ENCODE measurements at regions not wholly inside any gene's neighbourhood (a gene's known extent, or its start where the extent isn't known, plus 50 kb on each side); places are given as distances from the start of the nearest gene placed in this dataset.
"Not testable (repeated sequence)": the region's sequence is repeated elsewhere in the genome, so short reads cannot be mapped to it uniquely, and the experiment has no call there.

- no peak for DNase-seq
These were observed 836.7 kb upstream of the EPHA5 start for GRCh38 chr4:66506985-66507384.

DNA sequence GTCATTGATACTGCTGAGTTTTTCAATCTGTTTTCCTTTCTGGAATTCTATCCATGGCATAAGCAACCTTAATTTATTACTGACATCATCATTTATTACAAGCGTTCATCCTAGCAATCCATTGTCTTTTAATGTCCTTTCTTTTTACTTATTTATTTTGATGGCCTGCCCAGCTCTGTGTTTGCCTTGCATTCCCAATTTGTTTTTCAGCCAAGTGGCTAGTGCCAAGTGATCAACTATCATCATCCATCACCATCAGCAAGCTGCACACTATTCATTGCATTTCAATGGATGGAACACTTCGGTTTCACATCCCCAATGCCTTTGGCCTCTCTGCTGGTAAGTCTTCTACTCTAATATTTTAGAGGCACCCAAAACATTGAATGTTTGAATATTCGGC lies 831.7 kb upstream of the EPHA5 start:
- DNase-seq, result no peak

GRCh38 chr4:66490729-66491128 lies 820.4 kb upstream of the EPHA5 start:
- DNase-seq, result no peak

- no peak for DNase-seq
These were observed 819.6 kb upstream of the EPHA5 start for GRCh38 chr4:66489783-66490452.

DNA sequence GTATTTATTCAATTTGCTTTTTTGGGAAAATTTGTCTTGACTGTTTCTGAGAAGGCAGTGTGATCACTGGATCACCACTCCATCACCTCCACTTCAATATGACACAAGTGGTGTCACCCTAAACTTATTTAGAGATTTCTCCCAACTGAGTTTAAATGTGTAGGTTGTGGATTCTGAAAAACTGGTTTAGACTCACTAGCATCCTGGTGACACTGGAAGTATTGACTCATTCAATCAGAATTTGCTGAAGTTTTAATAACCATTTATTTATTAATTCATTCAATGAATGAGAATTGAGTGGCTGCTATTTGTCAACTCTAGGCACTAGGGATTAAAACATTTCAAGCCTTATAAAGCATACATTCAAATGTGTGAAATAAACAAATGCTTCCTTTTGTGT lies 819.1 kb upstream of the EPHA5 start:
- no peak for DNase-seq

DNA sequence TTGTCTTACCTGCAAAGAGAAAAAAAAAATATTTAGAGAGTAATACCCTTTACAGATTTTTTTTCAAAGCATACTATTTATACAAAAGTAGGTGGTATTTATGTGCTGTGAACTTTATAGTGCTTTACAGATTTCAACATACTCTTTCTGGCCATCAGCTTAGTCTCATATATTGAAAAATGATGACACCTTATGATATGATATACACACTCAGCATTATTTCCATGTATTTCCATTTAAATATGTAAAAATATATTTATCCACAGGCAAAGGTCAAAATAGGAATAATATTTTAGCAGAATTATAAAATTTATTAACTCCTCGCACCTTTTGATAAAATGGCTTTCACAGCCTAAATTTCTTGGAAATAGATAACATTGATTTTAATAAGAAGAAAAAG lies 815.8 kb upstream of the EPHA5 start:
- DNase-seq, result no peak

GRCh38 chr4:66482186-66482585 lies 811.9 kb upstream of the EPHA5 start:
- DNase-seq, result no peak

DNA sequence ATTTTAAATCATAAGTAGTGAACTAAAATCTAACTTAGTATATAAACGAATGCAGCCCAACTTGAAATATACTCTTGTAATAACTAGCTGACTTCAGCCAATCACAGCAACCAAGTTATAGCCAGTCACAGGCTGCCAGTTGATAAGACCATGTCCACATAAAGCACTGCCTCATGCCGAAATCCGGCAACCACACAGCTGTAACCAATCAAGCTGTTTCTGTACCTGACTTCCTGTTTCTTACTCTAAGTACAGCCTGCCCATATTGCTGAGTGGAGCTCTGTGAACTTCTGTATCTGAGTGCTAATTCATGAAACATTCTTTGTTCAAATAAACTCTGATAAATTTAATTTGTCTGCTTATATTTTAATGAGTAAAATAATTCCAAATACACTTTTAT lies 805.3 kb upstream of the EPHA5 start:
- DNase-seq, result no peak

DNA sequence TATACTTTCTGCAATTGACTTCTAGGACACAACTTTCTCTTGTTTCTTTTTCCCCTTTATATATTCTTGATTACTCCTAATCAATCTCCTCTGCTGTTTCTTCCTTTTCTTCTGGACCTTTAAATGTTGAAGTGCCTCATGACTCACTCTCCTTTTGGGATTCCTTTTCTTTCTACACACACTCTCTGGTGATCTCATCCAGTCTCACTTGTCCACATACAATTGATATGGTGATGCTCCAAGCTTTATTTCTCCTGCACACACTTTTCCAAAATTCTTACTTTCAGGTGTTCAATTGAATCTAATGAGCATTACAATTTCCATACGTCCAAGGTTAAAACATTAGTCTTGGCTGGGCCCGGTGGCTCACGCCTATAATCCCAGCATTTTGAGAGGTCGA lies 794.8 kb upstream of the EPHA5 start:
- DNase-seq, result no peak

DNA sequence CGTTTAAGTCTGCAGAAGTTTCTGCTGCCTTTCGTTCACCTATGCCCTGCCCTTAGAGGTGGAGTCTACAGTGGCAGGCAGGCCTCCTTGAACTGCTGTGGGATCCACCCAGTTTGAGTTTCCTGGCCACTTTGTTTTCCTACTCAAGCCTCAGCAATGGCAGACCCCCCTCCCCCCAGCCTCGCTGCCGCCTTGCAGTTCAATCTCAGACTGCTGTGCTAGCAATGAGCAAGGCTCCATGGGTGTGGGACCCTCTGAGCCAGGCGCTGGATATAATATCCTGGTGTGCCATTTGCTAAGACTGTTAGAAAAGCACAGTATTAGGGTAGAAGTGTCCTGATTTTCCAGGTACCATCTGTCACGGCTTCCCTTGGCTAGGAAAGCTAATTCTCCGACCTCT lies 792.6 kb upstream of the EPHA5 start:
- DNase-seq, result not testable (repeated sequence)

DNA sequence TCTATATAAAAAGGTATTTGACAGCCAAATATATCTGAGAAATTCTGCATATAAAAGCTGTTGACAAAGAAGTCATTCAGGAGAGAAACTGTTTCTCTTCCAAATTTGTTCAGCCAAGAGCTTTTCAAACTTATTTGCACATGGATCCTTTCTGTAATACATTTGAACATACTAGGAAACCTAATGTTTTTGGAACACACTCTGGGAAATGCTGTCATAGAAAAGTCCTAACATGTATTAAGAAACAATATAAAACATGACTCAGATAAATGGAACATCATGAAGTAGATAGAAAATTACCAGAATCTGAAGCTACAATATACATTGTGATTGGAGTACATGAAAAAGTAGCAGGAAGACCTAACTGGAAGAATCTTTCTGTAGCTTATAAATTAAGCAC lies 781.5 kb upstream of the EPHA5 start:
- DNase-seq, result no peak

DNA sequence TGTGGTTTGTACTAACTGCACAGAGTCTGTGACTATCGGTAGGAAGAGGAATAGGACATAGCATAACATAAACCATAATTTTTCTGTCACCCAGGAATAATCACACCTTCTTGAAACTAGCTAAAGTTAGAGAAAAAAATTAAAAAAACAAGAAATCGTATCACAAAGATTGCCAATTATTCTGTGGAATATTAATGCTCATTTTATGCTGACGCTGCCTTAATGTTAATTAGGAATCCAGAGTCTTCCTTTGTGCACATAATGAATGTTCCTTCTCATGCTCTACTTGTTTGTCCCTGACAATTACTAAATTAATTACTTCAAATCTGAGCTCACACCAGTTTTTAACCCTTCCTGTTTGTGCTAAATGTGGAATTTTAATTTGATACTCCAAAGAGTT lies 772.7 kb upstream of the EPHA5 start:
- DNase-seq, result no peak

GRCh38 chr4:66439508-66439907 lies 769.2 kb upstream of the EPHA5 start:
- DNase-seq, result no peak

DNA sequence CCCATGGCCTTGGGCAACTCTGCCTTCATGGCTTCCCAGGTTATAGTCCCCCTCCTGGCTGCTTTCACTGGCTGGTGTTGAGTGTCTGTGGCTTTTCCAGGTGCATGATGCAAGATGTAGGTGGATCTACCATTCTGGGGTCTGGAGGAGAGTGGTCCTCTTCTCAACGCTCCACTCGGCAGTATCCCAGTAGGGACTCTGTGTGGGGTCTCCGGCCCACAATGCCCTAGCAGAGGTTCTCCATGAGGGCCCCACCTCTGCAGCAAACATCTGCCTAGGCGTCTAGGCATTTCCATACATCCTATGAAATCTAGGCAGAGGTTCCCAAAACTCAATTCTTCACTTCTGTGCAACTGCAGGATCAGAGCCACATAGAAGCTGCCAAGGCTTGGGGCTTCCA lies 763.4 kb upstream of the EPHA5 start:
- no peak for DNase-seq

DNA sequence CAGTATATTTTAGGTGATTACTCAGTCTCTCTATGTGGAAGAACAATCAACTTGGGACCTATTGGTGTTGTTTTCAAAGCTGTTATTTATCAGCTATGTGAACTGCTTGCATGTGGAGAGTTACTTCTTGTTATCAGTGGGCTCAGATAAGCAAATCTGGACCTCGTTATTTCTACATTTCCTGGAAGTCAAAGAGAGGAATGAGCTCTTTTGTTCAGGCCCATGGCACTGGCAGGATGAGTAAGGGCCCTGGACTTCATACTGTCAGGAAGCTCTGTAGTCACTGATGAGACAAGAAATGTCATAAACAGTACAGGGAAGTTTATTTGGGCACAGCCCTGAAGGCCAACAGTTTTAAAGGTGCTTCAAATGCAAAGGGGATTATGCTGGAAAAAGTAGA lies 760.6 kb upstream of the EPHA5 start:
- no peak for DNase-seq

DNA sequence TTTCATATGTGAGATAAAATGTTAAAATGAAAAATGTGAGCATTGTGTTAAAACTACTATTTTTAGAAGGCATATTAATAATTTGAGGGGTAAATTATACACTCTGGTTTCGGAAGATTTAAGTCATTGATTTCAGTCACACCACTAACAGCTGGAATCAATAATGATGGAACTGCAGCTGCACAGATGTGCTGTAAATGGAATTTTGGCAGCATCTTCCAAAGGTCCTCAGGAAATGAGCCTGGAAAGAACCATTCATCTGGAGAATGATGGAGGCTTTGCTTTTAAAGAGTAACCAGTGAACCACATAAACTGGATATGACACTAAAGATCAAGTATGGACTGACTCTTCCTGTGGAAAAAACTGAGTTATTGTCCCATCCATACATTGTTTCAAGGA lies 759.0 kb upstream of the EPHA5 start:
- DNase-seq, result no peak

GRCh38 chr4:66416425-66416824 lies 746.1 kb upstream of the EPHA5 start:
- DNase-seq, result no peak

DNA sequence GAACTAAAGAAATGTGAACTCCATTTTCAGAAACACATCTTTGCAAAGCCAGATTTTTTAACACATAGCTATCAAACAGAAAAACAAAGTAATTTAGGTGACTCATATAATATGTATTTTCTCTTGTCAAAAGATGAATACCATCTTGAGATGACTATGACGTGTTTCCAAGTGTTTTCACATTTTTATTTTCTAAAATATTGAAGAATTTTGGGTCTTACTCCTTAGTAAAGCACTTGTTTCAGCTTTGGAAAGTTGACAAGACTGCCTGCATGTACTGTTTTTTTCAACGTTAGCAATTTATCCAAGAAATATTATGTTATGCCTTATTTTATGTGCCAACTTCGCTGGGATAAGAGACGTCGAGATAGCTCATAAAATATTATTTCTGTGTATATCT lies 733.9 kb upstream of the EPHA5 start:
- DNase-seq, result no peak

DNA sequence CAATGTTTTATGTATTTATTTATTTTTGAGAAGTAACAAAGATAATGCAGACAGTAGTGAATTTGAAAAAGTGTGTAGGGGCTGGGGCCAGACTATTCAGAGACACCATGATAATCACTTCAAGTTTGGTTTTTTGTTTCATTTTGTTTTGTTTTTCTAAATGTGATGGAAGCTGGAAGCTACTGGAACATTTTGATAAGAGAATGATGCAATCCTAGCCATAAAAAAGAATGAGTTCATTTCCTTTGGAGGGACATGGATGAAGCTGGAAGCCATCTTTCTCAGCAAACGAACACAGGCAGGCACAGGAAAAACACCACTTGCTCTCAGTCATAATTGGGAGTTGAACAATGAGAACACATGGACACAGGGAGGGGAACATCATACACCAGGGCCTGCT lies 706.6 kb upstream of the EPHA5 start:
- DNase-seq, result no peak

GRCh38 chr4:66376396-66376795 lies 706.1 kb upstream of the EPHA5 start:
- DNase-seq, result no peak

DNA sequence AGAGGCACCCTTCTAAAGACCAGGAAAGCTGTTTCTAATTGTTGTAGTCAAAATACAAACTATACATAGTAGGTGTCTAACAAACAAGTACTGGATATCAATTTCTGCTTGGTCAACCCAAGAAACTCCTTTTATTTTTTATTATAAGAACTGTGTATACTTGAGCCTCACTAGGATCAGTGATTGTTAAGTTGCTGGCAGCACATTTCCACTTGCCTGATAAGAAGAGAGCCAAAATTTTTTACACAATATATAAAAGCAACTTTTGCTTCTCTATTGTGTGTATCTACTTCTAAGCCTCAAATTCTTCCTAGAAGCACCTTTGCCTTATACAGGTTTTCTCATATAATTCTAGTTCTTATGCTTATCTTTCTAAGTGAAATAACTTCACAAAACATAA lies 703.0 kb upstream of the EPHA5 start:
- no peak for DNase-seq

- DNase-seq, result no peak
These were observed 702.4 kb upstream of the EPHA5 start for GRCh38 chr4:66372706-66373105.

DNA sequence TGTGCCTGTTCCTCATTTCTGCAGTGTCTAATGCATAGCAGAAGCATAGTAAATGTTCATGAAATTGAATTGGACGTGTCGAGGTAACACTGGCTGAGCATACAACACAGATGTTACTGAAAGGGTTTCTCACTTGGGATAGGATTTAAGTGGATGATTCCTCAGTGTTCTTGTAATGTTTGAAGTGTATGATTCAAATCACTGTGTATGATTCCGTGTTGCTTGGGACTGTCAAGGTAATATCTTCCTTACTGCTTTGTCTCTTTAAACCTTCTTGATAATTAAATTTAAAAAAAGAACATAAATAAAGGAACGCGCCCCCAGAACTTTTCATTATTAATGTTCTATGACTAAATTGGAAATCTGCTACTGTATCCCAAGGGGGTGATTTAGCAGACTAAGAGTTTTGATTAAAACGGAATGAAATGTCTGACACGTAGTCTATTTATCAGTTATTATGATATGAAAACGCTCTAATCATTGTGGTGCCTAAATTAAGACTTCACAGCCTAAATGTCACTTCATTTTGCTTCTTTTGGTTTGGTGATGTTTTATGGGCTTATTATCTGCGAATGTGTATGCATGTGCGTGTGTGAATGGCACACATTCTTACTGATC lies 696.9 kb upstream of the EPHA5 start:
- DNase-seq, result no peak

- not testable (repeated sequence) for DNase-seq
These were observed 690.1 kb upstream of the EPHA5 start for GRCh38 chr4:66360395-66360794.

- DNase-seq, result no peak
These were observed 687.0 kb upstream of the EPHA5 start for GRCh38 chr4:66357316-66357715.

All from CD4-positive, alpha-beta T cell treated with Interleukin-10 for 1 hour (primary cell).